HepG2 (cell line): ENCODE measurements at regions not wholly inside any gene's neighbourhood (a gene's known extent, or its start where the extent isn't known, plus 50 kb on each side); places are given as distances from the start of the nearest gene placed in this dataset.

ENCODE experiments used
- KAT7 ChIP-seq: IDR thresholded peaks from 2 replicates; pipeline ENCODE4 v1.6.1; 2018; ENCODE audit warnings: borderline replicate concordance, missing compliant biosample characterization
- ZNF629 ChIP-seq: sonication (generic); formaldehyde crosslinking; conservative IDR thresholded peaks from 2 replicates; pipeline ENCODE4 v1.5.0; 2020; ENCODE audit warnings: missing genetic modification reagents

DNA sequence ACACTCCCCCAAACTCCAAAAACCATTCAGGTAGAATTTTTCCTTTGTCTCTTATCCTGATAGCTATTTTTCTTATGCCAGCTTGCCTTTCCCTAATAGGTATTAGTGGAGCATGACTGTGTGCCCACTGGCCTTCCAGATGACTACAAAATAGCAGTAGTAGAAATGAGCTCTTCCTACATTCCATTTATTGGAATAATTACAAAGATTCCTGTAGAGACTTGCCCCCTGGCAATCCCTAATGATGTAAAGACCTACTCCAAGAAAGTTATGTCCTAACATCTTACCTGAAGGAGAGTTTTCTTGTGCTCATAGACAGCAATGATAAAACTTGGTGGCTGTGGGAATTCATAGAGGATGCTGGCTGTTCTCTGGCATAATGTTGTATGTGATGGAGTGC, 501.8 kb downstream of the GATA3 start:
- TF ChIP-seq KAT7 (CRISPR knock-in tag) (no peak), ZNF629 (CRISPR knock-in tag) (no peak)
